Gastroesophageal sphincter (tissue), 4 donors: ENCODE measurements at regions not wholly inside any gene's neighbourhood (a gene's known extent, or its start where the extent isn't known, plus 50 kb on each side); places are given as distances from the start of the nearest gene placed in this dataset.

ENCODE experiments used
- ATAC-seq: fragments of 150-250 bp; one replicate; pipeline ENCODE4 v1.9.1; 2016; ENCODE audit warnings: mild to moderate bottlenecking, moderate library complexity
- H3K27ac ChIP-seq, 4 donors: fragments of 200-600 bp; sonication (generic) in 3 of 4; 1 replicate in 3 of 4; 2 replicates in 1 of 4; pipeline ENCODE4 v1.5.1; 2016 to 2019
- H3K27me3 ChIP-seq: fragments of 200-600 bp; sonication (generic); one replicate; pipeline ENCODE4 v1.5.1; 2019
- H3K36me3 ChIP-seq, 2 donors: fragments of 200-600 bp; sonication (generic); one replicate each; pipeline ENCODE4 v1.5.1; 2019; ENCODE audit warnings: control low read depth in 1 of 2
- H3K4me1 ChIP-seq, 3 donors: fragments of 200-600 bp; sonication (generic); 1 replicate in 2 of 3; 2 replicates in 1 of 3; pipeline ENCODE4 v1.5.1; 2016 to 2019; ENCODE audit warnings: control low read depth in 2 of 3
- H3K4me3 ChIP-seq, 2 donors: fragments of 200-600 bp; sonication (generic); one replicate each; pipeline ENCODE4 v1.5.1; 2019; ENCODE audit warnings: mild to moderate bottlenecking in 1 of 2, moderate library complexity in 1 of 2
- H3K9me3 ChIP-seq, 3 donors: fragments of 200-600 bp; sonication (generic); one replicate each; pipeline ENCODE4 v1.5.1; 2017 to 2019; ENCODE audit warnings: control low read depth in 2 of 3
- CTCF ChIP-seq, 4 experiments: fragments of 200-600 bp in 2 of 4; fragments of 450-650 bp in 2 of 4; sonication (generic) in 1 of 4; IDR thresholded peaks; one replicate each; pipeline ENCODE4 v1.5.1; 2017 to 2019; ENCODE audit warnings: antibody characterized with exemption in 4 of 4, mild to moderate bottlenecking in 2 of 4, moderate library complexity in 2 of 4
- EP300 ChIP-seq: sonication (generic); formaldehyde crosslinking; IDR thresholded peaks from one replicate; pipeline ENCODE4 v1.6.1; 2017; ENCODE audit warnings: antibody characterized with exemption, mild to moderate bottlenecking
- POLR2A ChIP-seq, 2 donors: fragments of 450-650 bp; IDR thresholded peaks; one replicate each; pipeline ENCODE4 v1.6.1; 2017; ENCODE audit warnings: antibody characterized with exemption in 2 of 2, mild to moderate bottlenecking in 2 of 2, moderate library complexity in 1 of 2
- POLR2AphosphoS5 ChIP-seq: sonication (generic); formaldehyde crosslinking; IDR thresholded peaks from one replicate; pipeline ENCODE4 v1.6.1; 2017; ENCODE audit warnings: antibody characterized with exemption
- WGBS, 2 donors: methylation state at CpG; one replicate each; pipeline ENCODE4 v1.1.5; 2018; ENCODE audit warnings: low coverage in 1 of 2; 5-methylcytosine and 5-hydroxymethylcytosine counted together

- TF ChIP-seq EP300 (no peak), POLR2A (IDR thresholded peaks at IDR 0.05) (no peak)
- Histone ChIP-seq H3K4me3 (no peak overlapping the region), H3K36me3 (no peaks in the 10 kb centered on the region), H3K9me3 (no peaks in the 10 kb centered on the region), H3K27ac (no peak overlapping the region), H3K27me3 (peaks cover 4% of the 10 kb centered on the region), H3K4me1 (no peaks in the 10 kb centered on the region)
- no peak for ATAC-seq
- 58 to 100% methylated on average over 1 to 2 of the region's 2 CpGs for WGBS, 2 donors
Measured at GRCh38 chr9:1598270-1598669, 416.9 kb upstream of the SMARCA2 start.

- TF ChIP-seq POLR2A (IDR thresholded peaks at IDR 0.05) = no peak
- TF ChIP-seq CTCF (IDR thresholded peaks at IDR 0.05) = no peak
- TF ChIP-seq POLR2AphosphoS5 = no peak
- TF ChIP-seq EP300 = no peak
- no peaks in the 10 kb centered on the region for H3K4me1 ChIP-seq
- no peaks in the 10 kb centered on the region for H3K9me3 ChIP-seq
- H3K27me3 ChIP-seq = peaks cover 4% of the 10 kb centered on the region
- no peak for ATAC-seq
- no peaks in the 10 kb centered on the region for H3K36me3 ChIP-seq
- H3K4me3 ChIP-seq = no peak overlapping the region
- 54 to 56% methylated on average over 2 of the region's 2 CpGs for WGBS, 2 donors
- no peak overlapping the region for H3K27ac ChIP-seq
Measured at GRCh38 chr9:1599961-1600360, 415.2 kb upstream of the SMARCA2 start.

- ATAC-seq = no peak
- WGBS, 2 donors = 40 to 60% methylated on average over 2 to 5 of the region's 5 CpGs
- Histone ChIP-seq H3K27ac (no peak overlapping the region), H3K9me3 (no peaks in the 10 kb centered on the region), H3K4me3 (no peak overlapping the region), H3K4me1 (no peaks in the 10 kb centered on the region), H3K27me3 (peaks cover 4% of the 10 kb centered on the region), H3K36me3 (no peaks in the 10 kb centered on the region)
- TF ChIP-seq CTCF (IDR thresholded peaks at IDR 0.05) (peak in 3 of 4 experiments; percentile 26 to 43 (median 27)), POLR2A (IDR thresholded peaks at IDR 0.05) (no peak), POLR2AphosphoS5 (no peak), EP300 (no peak)
Measured at GRCh38 chr9:1604942-1605560, 410.1 kb upstream of the SMARCA2 start.

- ATAC-seq = no peak
- Histone ChIP-seq H3K9me3 (no peaks in the 10 kb centered on the region), H3K27me3 (peaks cover 3% of the 10 kb centered on the region), H3K4me3 (no peak overlapping the region), H3K36me3 (no peaks in the 10 kb centered on the region), H3K4me1 (no peaks in the 10 kb centered on the region), H3K27ac (no peak overlapping the region)
- TF ChIP-seq EP300 (no peak), CTCF (IDR thresholded peaks at IDR 0.05) (no peak), POLR2A (IDR thresholded peaks at IDR 0.05) (no peak), POLR2AphosphoS5 (no peak)
- WGBS, 2 donors = 20 to 22% methylated on average over 4 to 5 of the region's 5 CpGs
Measured at GRCh38 chr9:1606253-1606652, 408.9 kb upstream of the SMARCA2 start.

GRCh38 chr9:1612886-1613285 lies 402.3 kb upstream of the SMARCA2 start:
- ATAC-seq = no peak
- Histone ChIP-seq H3K4me1 (no peaks in the 10 kb centered on the region), H3K4me3 (no peak overlapping the region), H3K27ac (no peak overlapping the region), H3K27me3 (peaks cover 8% of the 10 kb centered on the region), H3K9me3 (peaks cover 0 to 3% (median 0%) of the 10 kb centered on the region in 3 donors), H3K36me3 (no peaks in the 10 kb centered on the region)
- TF ChIP-seq CTCF (IDR thresholded peaks at IDR 0.05) (no peak), EP300 (no peak), POLR2A (IDR thresholded peaks at IDR 0.05) (no peak), POLR2AphosphoS5 (no peak)
- 85% methylated on average over 2 of the region's 2 CpGs; no CpG with 5 or more reads in 1 of the 2 donors for WGBS, 2 donors
